ENCODE measurements at regions not wholly inside any gene's neighbourhood (a gene's known extent, or its start where the extent isn't known, plus 50 kb on each side); places are given as distances from the start of the nearest gene placed in this dataset.

GRCh38 chr5:3862906-3863305, 267.3 kb downstream of the IRX1 start:
- no peak for TF ChIP-seq CTCF (IDR thresholded peaks at IDR 0.05)
- TF ChIP-seq POLR2A (IDR thresholded peaks at IDR 0.05) = no peak
- no peak for TF ChIP-seq EP300 (IDR thresholded peaks at IDR 0.05)
